ENCODE measurements at regions not wholly inside any gene's neighbourhood (a gene's known extent, or its start where the extent isn't known, plus 50 kb on each side); places are given as distances from the start of the nearest gene placed in this dataset.

DNA sequence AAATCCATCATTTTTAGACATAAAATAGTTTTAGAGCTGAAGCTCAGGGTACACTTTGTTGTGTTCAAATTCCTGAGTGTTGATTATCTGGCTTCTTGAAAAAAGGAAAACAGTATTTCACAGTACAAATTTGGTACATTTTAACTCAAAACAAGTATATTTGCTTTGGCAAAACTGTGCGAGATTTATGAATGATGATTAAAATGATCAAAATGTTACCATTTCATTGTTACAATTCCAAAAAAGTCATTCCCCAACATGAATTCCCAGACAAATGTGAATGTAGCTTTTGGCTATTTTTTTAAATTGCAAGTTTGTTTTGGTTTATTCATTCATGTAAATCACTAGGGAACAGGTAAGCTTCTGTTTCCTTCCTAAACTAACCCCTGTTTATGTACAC lies 347.4 kb upstream of the DCBLD2 start:
- no peak for DNase-seq
- peaks cover 0 to 12% (median 2%) of the 10 kb centered on the region in 3 donors for H3K4me1 ChIP-seq (ENCODE audit: control insufficient read depth in 2 of 3, insufficient read depth in 2 of 3, low read depth in 1 of 3, low read length in 3 of 3)
- no peak overlapping the region for H3K27ac ChIP-seq (ENCODE audit: low read depth in 2 of 2, low read length in 2 of 2)
- intact Hi-C loops (cut with DNase I), result no loop called here
- no peaks in the 10 kb centered on the region for H3K27me3 ChIP-seq (ENCODE audit: control insufficient read depth, insufficient read depth, low read length)
- H3K4me3 ChIP-seq (ENCODE audit: low read length in 3 of 3), result no peak overlapping the region
- H3K9ac ChIP-seq (ENCODE audit: low read length in 3 of 3), result no peak overlapping the region
- TF ChIP-seq, protein P1, sequence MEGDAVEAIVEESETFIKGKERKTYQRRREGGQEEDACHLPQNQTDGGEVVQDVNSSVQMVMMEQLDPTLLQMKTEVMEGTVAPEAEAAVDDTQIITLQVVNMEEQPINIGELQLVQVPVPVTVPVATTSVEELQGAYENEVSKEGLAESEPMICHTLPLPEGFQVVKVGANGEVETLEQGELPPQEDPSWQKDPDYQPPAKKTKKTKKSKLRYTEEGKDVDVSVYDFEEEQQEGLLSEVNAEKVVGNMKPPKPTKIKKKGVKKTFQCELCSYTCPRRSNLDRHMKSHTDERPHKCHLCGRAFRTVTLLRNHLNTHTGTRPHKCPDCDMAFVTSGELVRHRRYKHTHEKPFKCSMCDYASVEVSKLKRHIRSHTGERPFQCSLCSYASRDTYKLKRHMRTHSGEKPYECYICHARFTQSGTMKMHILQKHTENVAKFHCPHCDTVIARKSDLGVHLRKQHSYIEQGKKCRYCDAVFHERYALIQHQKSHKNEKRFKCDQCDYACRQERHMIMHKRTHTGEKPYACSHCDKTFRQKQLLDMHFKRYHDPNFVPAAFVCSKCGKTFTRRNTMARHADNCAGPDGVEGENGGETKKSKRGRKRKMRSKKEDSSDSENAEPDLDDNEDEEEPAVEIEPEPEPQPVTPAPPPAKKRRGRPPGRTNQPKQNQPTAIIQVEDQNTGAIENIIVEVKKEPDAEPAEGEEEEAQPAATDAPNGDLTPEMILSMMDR (IDR thresholded peaks at IDR 0.05; ENCODE audit: borderline replicate concordance, extremely low read depth, insufficient read depth), result no peak
- H3K36me3 ChIP-seq (ENCODE audit: control insufficient read depth in 2 of 3, insufficient read depth in 3 of 3, low read length in 3 of 3), result no peaks in the 10 kb centered on the region
- H3K9me3 ChIP-seq (ENCODE audit: control insufficient read depth in 2 of 3, insufficient read depth in 1 of 3, low read length in 3 of 3), result no peaks in the 10 kb centered on the region
- peak; percentile 15 for FAIRE-seq

DNA sequence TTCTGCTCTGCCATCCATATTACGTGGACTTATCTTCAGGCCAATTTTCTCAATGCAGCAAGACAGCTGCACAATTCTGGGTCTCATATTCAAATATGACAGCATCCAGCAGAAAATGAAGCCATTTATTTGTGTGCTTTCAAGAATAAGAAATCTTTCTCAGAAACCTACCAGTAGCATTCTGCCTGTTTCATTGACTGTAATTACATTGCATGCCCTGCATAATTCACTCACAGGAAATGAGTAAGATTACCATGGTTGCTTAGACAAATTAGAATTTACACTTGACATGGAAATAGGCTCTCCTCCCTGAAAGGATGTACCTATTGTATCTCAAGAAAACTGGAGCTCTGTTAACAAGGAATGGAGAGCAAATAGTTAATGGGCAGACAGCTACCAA lies 346.6 kb upstream of the DCBLD2 start:
- no peak for DNase-seq
- intact Hi-C loops (cut with DNase I), result no loop called here
- H3K4me3 ChIP-seq (ENCODE audit: low read length in 3 of 3), result no peak overlapping the region
- H3K4me1 ChIP-seq (ENCODE audit: control insufficient read depth in 2 of 3, insufficient read depth in 2 of 3, low read depth in 1 of 3, low read length in 3 of 3), result peaks cover 0 to 8% (median 2%) of the 10 kb centered on the region in 3 donors
- no peaks in the 10 kb centered on the region for H3K9me3 ChIP-seq (ENCODE audit: control insufficient read depth in 2 of 3, insufficient read depth in 1 of 3, low read length in 3 of 3)
- no peak overlapping the region for H3K27ac ChIP-seq (ENCODE audit: low read depth in 2 of 2, low read length in 2 of 2)
- no peak overlapping the region for H3K9ac ChIP-seq (ENCODE audit: low read length in 3 of 3)
- no peak for FAIRE-seq
- no peaks in the 10 kb centered on the region for H3K36me3 ChIP-seq (ENCODE audit: control insufficient read depth in 2 of 3, insufficient read depth in 3 of 3, low read length in 3 of 3)
- H3K27me3 ChIP-seq (ENCODE audit: control insufficient read depth, insufficient read depth, low read length), result no peaks in the 10 kb centered on the region
- TF ChIP-seq, protein P1 (IDR thresholded peaks at IDR 0.05; ENCODE audit: borderline replicate concordance, extremely low read depth, insufficient read depth), result no peak

DNA sequence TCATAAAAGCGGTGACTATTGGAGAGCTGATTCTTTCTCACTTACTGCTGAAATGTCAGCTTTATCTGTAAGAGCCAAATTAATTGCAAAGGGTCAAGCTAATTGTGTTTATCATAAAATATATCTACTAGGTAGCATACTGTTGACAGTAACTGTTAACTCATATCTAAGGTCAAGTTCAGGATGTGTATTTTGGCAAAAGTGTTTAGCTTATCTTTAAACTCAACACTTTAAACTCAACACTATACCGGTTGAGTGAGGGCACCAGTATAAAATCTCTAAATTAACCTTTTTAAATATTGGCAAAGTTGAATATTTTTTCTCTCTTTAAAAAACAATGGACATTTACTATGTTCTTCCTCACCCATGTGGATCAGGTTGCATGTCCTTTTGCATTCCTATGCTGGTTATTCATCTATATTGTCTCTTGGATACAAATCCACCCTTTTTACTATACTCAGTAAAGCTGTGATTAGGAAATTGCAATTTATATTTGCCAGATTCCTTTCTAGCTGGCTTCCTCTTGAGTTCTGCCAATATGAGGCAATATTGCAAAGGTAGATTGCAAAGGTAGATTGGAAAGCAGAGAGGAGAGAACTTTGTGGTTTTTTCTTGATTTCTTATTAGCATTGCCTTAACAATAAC lies 344.6 kb upstream of the DCBLD2 start:
- DNase-seq (no peak), FAIRE-seq (no peak)
- Histone ChIP-seq H3K9ac (ENCODE audit: low read length in 3 of 3) (no peak overlapping the region), H3K27me3 (ENCODE audit: control insufficient read depth, insufficient read depth, low read length) (no peaks in the 10 kb centered on the region), H3K9me3 (ENCODE audit: control insufficient read depth in 2 of 3, insufficient read depth in 1 of 3, low read length in 3 of 3) (no peaks in the 10 kb centered on the region), H3K36me3 (ENCODE audit: control insufficient read depth in 2 of 3, insufficient read depth in 3 of 3, low read length in 3 of 3) (no peaks in the 10 kb centered on the region), H3K4me3 (ENCODE audit: low read length in 3 of 3) (no peak overlapping the region), H3K4me1 (ENCODE audit: control insufficient read depth in 2 of 3, insufficient read depth in 2 of 3, low read depth in 1 of 3, low read length in 3 of 3) (peaks cover 0 to 5% (median 2%) of the 10 kb centered on the region in 3 donors), H3K27ac (ENCODE audit: low read depth in 2 of 2, low read length in 2 of 2) (no peak overlapping the region)
- intact Hi-C loops (cut with DNase I), result no loop called here
- TF ChIP-seq, protein P1 (IDR thresholded peaks at IDR 0.05; ENCODE audit: borderline replicate concordance, extremely low read depth, insufficient read depth), result no peak

DNA sequence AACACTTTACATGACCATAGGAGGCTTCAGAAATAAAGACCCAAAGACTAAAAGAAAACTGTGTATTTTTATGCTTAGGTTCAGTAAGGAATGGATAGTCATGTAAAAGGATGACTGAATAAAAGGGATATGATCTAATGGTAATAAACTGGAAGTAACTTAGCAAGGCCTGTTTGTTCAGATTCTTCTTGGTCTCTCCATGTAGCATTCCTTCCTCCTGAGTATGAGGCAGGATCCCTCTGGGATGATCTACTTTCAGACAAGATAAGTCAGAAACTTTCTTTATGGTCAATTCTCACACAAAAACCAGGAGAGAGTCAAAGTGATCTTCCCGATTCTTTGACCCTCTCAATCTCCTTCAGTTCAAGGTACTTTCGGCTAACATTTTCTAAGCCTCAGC lies 340.8 kb upstream of the DCBLD2 start:
- intact Hi-C loops (cut with DNase I), result no loop called here
- Histone ChIP-seq H3K4me1 (ENCODE audit: control insufficient read depth in 2 of 3, insufficient read depth in 2 of 3, low read depth in 1 of 3, low read length in 3 of 3) (no peaks in the 10 kb centered on the region), H3K36me3 (ENCODE audit: control insufficient read depth in 2 of 3, insufficient read depth in 3 of 3, low read length in 3 of 3) (no peaks in the 10 kb centered on the region), H3K9ac (ENCODE audit: low read length in 3 of 3) (no peak overlapping the region), H3K9me3 (ENCODE audit: control insufficient read depth in 2 of 3, insufficient read depth in 1 of 3, low read length in 3 of 3) (no peaks in the 10 kb centered on the region), H3K27ac (ENCODE audit: low read depth in 2 of 2, low read length in 2 of 2) (no peak overlapping the region), H3K27me3 (ENCODE audit: control insufficient read depth, insufficient read depth, low read length) (no peaks in the 10 kb centered on the region), H3K4me3 (ENCODE audit: low read length in 3 of 3) (no peak overlapping the region)
- DNase-seq (no peak), FAIRE-seq (no peak)
- TF ChIP-seq, protein P1 (IDR thresholded peaks at IDR 0.05; ENCODE audit: borderline replicate concordance, extremely low read depth, insufficient read depth), result no peak

Measured in kidney (tissue), 13 donors.